Sigmoid colon (tissue), 4 donors: ENCODE measurements at regions not wholly inside any gene's neighbourhood (a gene's known extent, or its start where the extent isn't known, plus 50 kb on each side); places are given as distances from the start of the nearest gene placed in this dataset.

Experiments
- CTCF ChIP-seq, 4 experiments: fragments of 450-650 bp in 3 of 4; fragments of 200-600 bp in 1 of 4; IDR thresholded peaks; one replicate each; pipeline ENCODE4 v1.5.1; 2016 to 2019; ENCODE audit warnings: antibody characterized with exemption in 4 of 4, mild to moderate bottlenecking in 3 of 4, moderate library complexity in 2 of 4
- POLR2AphosphoS5 ChIP-seq, 4 donors: sonication (generic); formaldehyde crosslinking; IDR thresholded peaks; one replicate each; pipeline ENCODE4 v1.6.1; 2017; ENCODE audit warnings: antibody characterized with exemption in 4 of 4

GRCh38 chr10:78196964-78197363 lies 163.3 kb downstream of the RPS24 start:
- TF ChIP-seq POLR2AphosphoS5 (IDR thresholded peaks at IDR 0.05) (no peak), CTCF (IDR thresholded peaks at IDR 0.05) (no peak)
